Mucosa of rectum (tissue), 2 donors: ENCODE measurements at regions not wholly inside any gene's neighbourhood (a gene's known extent, or its start where the extent isn't known, plus 50 kb on each side); places are given as distances from the start of the nearest gene placed in this dataset.

Experiments used
- H3K27ac ChIP-seq, 2 donors: one replicate each; pipeline ENCODE4 v1.7.0; 2013; ENCODE audit warnings: inconsistent platforms in 2 of 2, low read depth in 2 of 2, low read length in 2 of 2
- H3K27me3 ChIP-seq, 2 donors: one replicate each; pipeline ENCODE4 v1.7.0; 2013; ENCODE audit warnings: low read length in 2 of 2; ENCODE audit not compliant: control insufficient read depth in 2 of 2, insufficient read depth in 2 of 2
- H3K36me3 ChIP-seq, 2 donors: one replicate each; pipeline ENCODE4 v1.7.0; 2013; ENCODE audit warnings: low read length in 2 of 2; ENCODE audit not compliant: control insufficient read depth in 2 of 2, insufficient read depth in 2 of 2
- H3K4me1 ChIP-seq, 2 donors: one replicate each; pipeline ENCODE4 v1.7.0; 2013; ENCODE audit warnings: low read length in 2 of 2, mild to moderate bottlenecking in 1 of 2; ENCODE audit not compliant: control insufficient read depth in 2 of 2, insufficient read depth in 2 of 2
- H3K4me3 ChIP-seq, 2 donors: one replicate each; pipeline ENCODE4 v1.7.0; 2013; ENCODE audit warnings: low read length in 2 of 2
- H3K9ac ChIP-seq, 2 donors: one replicate each; pipeline ENCODE4 v1.7.0; 2013; ENCODE audit warnings: low read length in 2 of 2, low read depth in 1 of 2, mild to moderate bottlenecking in 1 of 2
- H3K9me3 ChIP-seq, 2 donors: one replicate each; pipeline ENCODE4 v1.7.0; 2013; ENCODE audit warnings: low read length in 2 of 2; ENCODE audit not compliant: control insufficient read depth in 2 of 2
- donor health status: healthy.
- donor health status: Normal muscosa, but diverticular disease.

DNA sequence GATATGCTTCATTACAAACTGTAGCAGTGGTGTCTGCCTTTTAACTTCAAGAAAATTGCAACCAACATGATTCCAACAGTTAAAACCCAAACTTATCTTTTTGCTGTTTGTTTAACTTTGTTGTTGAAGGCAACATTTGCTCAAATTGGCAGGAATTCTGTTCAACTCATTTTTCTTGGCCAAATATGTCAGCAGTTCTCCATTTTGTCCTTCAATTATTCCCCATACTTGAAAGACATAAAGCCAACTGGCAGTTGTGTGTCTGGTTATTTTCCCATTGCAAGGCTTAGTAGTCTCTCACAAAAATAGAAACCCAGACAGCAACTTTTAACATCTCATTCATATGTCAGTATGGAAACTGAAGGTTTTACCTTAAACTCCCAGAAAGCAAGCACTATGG lies 146.3 kb downstream of the LRIG3 start:
- Histone ChIP-seq H3K27ac (no peak overlapping the region), H3K9ac (no peak overlapping the region), H3K9me3 (no peaks in the 10 kb centered on the region), H3K36me3 (no peaks in the 10 kb centered on the region), H3K27me3 (no peaks in the 10 kb centered on the region), H3K4me1 (no peaks in the 10 kb centered on the region), H3K4me3 (no peak overlapping the region)

DNA sequence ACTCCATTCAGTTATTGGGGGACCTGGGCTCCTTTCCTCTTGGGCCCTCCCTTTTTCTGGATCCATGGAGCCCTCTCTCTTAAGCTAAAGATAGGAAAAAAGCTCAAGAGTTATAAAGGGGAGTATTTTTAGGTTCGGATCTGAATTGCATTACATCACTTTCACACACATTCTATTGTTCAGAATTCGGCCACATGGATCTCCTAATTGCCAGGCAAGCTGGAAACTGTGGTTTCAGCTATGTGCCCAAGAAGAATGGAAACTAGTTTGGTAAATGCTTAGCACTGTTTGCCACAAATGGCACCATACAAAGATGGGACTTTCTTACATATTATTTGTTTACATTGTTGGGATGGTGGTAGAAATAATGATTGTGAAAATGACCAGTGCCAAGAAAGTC lies 145.6 kb downstream of the LRIG3 start:
- Histone ChIP-seq H3K4me3 (no peak overlapping the region), H3K4me1 (no peaks in the 10 kb centered on the region), H3K27ac (no peak overlapping the region), H3K27me3 (no peaks in the 10 kb centered on the region), H3K36me3 (no peaks in the 10 kb centered on the region), H3K9me3 (no peaks in the 10 kb centered on the region), H3K9ac (no peak overlapping the region)

- no peaks in the 10 kb centered on the region for H3K27me3 ChIP-seq
Observed at GRCh38 chr12:58775396-58775795, 144.9 kb downstream of the LRIG3 start.

GRCh38 chr12:58776144-58776543 lies 144.2 kb downstream of the LRIG3 start:
- Histone ChIP-seq H3K9me3 (no peaks in the 10 kb centered on the region), H3K4me3 (no peak overlapping the region), H3K36me3 (no peaks in the 10 kb centered on the region), H3K27ac (no peak overlapping the region), H3K27me3 (no peaks in the 10 kb centered on the region), H3K9ac (no peak overlapping the region), H3K4me1 (no peaks in the 10 kb centered on the region)

More at GRCh38 chr12:58775396-58775795, 144.9 kb downstream of the LRIG3 start:
- Histone ChIP-seq H3K4me3 (no peak overlapping the region), H3K4me1 (no peaks in the 10 kb centered on the region), H3K36me3 (no peaks in the 10 kb centered on the region), H3K9me3 (no peaks in the 10 kb centered on the region), H3K9ac (no peak overlapping the region), H3K27ac (no peak overlapping the region)

- Histone ChIP-seq H3K36me3 (no peaks in the 10 kb centered on the region), H3K27ac (no peak overlapping the region), H3K9me3 (no peaks in the 10 kb centered on the region), H3K4me3 (no peak overlapping the region), H3K9ac (no peak overlapping the region), H3K4me1 (no peaks in the 10 kb centered on the region), H3K27me3 (no peaks in the 10 kb centered on the region)
Observed at GRCh38 chr12:58777815-58778214, 142.5 kb downstream of the LRIG3 start.

DNA sequence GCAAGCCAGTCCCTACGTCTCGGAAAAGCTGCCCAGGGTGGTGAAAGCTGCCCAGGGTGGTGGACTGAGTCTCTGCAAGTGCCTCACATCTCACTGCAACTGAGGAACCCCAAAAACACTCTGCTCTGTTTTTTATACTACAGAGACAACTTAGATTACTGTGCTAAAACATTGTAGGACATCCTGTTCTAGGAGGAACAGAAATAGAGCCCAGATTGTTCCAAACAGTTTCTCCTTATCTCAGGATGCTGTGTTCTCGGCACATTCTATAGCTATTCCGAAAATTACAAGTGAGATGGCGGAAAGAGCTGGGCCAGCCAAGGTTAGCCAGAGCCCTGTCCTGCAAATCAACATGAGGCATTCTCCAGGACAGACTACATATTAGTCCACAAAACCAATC lies 138.7 kb downstream of the LRIG3 start:
- H3K4me1 ChIP-seq: no peaks in the 10 kb centered on the region
- no peaks in the 10 kb centered on the region for H3K36me3 ChIP-seq
- no peak overlapping the region for H3K4me3 ChIP-seq
- no peak overlapping the region for H3K9ac ChIP-seq
- no peaks in the 10 kb centered on the region for H3K27me3 ChIP-seq
- H3K9me3 ChIP-seq: no peaks in the 10 kb centered on the region
- H3K27ac ChIP-seq: no peak overlapping the region

DNA sequence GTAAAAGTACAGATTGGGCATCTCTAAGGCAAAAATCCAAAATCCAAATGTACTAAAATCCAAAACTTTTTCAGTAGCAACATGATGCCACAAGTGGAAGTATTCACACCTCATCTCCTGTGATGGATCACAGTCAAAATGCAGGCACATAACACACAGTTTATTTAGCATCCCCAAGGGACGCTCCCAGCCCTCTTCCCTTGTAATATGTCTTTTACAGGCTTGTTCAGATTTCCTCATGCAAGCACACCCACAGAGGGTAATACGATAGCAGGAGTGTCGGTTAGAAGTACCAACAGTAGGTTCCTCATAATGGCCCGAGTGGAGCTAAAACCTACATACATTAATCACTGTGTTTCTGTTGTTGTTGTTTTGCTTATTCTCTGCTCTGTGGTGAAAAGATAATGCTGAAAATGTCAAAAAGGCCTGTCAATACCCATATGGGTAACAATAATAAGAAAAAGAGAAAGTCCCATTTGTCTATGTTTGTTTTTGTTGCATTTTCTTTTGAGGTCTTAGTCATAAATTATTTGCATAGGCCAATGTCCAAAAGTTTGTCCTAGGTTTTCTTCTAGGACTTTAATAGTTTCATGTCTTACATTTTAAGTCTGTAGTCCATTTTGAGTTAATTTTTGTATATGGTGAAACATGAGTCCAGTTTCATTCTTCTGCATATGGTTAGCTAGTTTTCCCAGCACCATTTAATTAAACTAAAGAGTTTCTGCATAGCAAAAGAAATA lies 133.1 kb downstream of the LRIG3 start:
- H3K27ac ChIP-seq: no peak overlapping the region
- H3K4me1 ChIP-seq: no peaks in the 10 kb centered on the region
- no peaks in the 10 kb centered on the region for H3K9me3 ChIP-seq
- no peak overlapping the region for H3K4me3 ChIP-seq
- no peaks in the 10 kb centered on the region for H3K27me3 ChIP-seq
- no peak overlapping the region for H3K9ac ChIP-seq
- no peaks in the 10 kb centered on the region for H3K36me3 ChIP-seq

- Histone ChIP-seq H3K36me3 (no peaks in the 10 kb centered on the region), H3K9ac (no peak overlapping the region), H3K27ac (no peak overlapping the region), H3K4me3 (no peak overlapping the region), H3K9me3 (no peaks in the 10 kb centered on the region), H3K4me1 (no peaks in the 10 kb centered on the region), H3K27me3 (no peaks in the 10 kb centered on the region)
Observed at GRCh38 chr12:58794859-58795258, 125.4 kb downstream of the LRIG3 start.

- Histone ChIP-seq H3K36me3 (no peaks in the 10 kb centered on the region), H3K4me1 (no peaks in the 10 kb centered on the region), H3K9ac (no peak overlapping the region), H3K27ac (no peak overlapping the region), H3K27me3 (no peaks in the 10 kb centered on the region), H3K4me3 (no peak overlapping the region), H3K9me3 (no peaks in the 10 kb centered on the region)
Observed at GRCh38 chr12:58795825-58796224, 124.5 kb downstream of the LRIG3 start.

DNA sequence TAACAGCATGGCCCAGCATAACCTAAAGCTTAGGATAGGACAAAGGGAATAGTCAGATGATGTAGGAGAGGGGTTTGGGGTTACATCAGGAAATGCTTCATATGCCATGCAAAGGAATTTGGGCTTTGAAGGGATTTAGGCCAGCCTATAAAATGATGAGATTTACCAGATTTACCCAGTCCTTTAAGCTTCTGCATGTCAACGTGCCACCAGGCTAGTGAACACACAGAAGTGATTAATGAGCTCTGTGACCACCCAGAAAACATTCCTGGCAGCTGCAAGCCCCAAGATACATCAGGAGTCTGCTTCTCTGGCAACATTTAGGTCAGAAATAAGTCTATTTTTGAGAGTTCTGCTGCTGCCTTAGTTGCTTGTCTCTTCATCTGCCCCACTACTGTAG lies 118.3 kb downstream of the LRIG3 start:
- Histone ChIP-seq H3K27me3 (no peaks in the 10 kb centered on the region), H3K9ac (no peak overlapping the region), H3K4me3 (no peak overlapping the region), H3K36me3 (no peaks in the 10 kb centered on the region), H3K9me3 (no peaks in the 10 kb centered on the region), H3K4me1 (no peaks in the 10 kb centered on the region), H3K27ac (no peak overlapping the region)

GRCh38 chr12:58803908-58804307 lies 116.4 kb downstream of the LRIG3 start:
- no peaks in the 10 kb centered on the region for H3K9me3 ChIP-seq
- no peaks in the 10 kb centered on the region for H3K27me3 ChIP-seq
- no peak overlapping the region for H3K4me3 ChIP-seq
- H3K27ac ChIP-seq: no peak overlapping the region
- H3K4me1 ChIP-seq: no peaks in the 10 kb centered on the region
- H3K9ac ChIP-seq: no peak overlapping the region
- H3K36me3 ChIP-seq: no peaks in the 10 kb centered on the region
